HG03378 (cell line): ENCODE measurements at regions not wholly inside any gene's neighbourhood (a gene's known extent, or its start where the extent isn't known, plus 50 kb on each side); places are given as distances from the start of the nearest gene placed in this dataset.

Experiments used
- ATAC-seq: cut with Tn5 transposase; IDR thresholded peaks from one replicate; pipeline ENCODE4 v1.9.1; 2021; ENCODE audit warnings: mild to moderate bottlenecking, moderate library complexity; ENCODE audit not compliant: unreplicated experiment

GRCh38 chr17:14690704-14691103 lies 389.8 kb downstream of the HS3ST3B1 start:
- ATAC-seq = no peak

- ATAC-seq = no peak
These were observed 387.3 kb downstream of the HS3ST3B1 start for GRCh38 chr17:14688134-14688533.

- no peak for ATAC-seq
These were observed 371.9 kb downstream of the HS3ST3B1 start for GRCh38 chr17:14672830-14673229.

GRCh38 chr17:14670861-14671260 lies 370.0 kb downstream of the HS3ST3B1 start:
- no peak for ATAC-seq

- ATAC-seq = no peak
These were observed 363.6 kb downstream of the HS3ST3B1 start for GRCh38 chr17:14664511-14664910.

- no peak for ATAC-seq
These were observed 340.2 kb downstream of the HS3ST3B1 start for GRCh38 chr17:14641117-14641516.

- ATAC-seq = no peak
These were observed 336.4 kb downstream of the HS3ST3B1 start for GRCh38 chr17:14637260-14637659.

- ATAC-seq = no peak
These were observed 329.7 kb downstream of the HS3ST3B1 start for GRCh38 chr17:14630621-14631020.

- no peak for ATAC-seq
These were observed 329.2 kb downstream of the HS3ST3B1 start for GRCh38 chr17:14630046-14630445.

- ATAC-seq = no peak
These were observed 321.8 kb downstream of the HS3ST3B1 start for GRCh38 chr17:14622615-14623101.

- no peak for ATAC-seq
These were observed 321.1 kb downstream of the HS3ST3B1 start for GRCh38 chr17:14621826-14622614.

- ATAC-seq = no peak
These were observed 318.9 kb downstream of the HS3ST3B1 start for GRCh38 chr17:14619821-14620220.

GRCh38 chr17:14616528-14616927 lies 315.6 kb downstream of the HS3ST3B1 start:
- no peak for ATAC-seq

GRCh38 chr17:14605267-14605599 lies 304.4 kb downstream of the HS3ST3B1 start:
- no peak for ATAC-seq

GRCh38 chr17:14604591-14605266 lies 303.8 kb downstream of the HS3ST3B1 start:
- no peak for ATAC-seq

- no peak for ATAC-seq
These were observed 295.3 kb downstream of the HS3ST3B1 start for GRCh38 chr17:14596224-14596623.

GRCh38 chr17:14595656-14596055 lies 294.8 kb downstream of the HS3ST3B1 start:
- ATAC-seq = no peak

- ATAC-seq = no peak
These were observed 293.8 kb downstream of the HS3ST3B1 start for GRCh38 chr17:14594690-14595089.

GRCh38 chr17:14593956-14594355 lies 293.1 kb downstream of the HS3ST3B1 start:
- no peak for ATAC-seq

- no peak for ATAC-seq
These were observed 289.8 kb downstream of the HS3ST3B1 start for GRCh38 chr17:14590459-14591250.

GRCh38 chr17:14585099-14585498 lies 284.2 kb downstream of the HS3ST3B1 start:
- no peak for ATAC-seq

GRCh38 chr17:14582996-14583395 lies 282.1 kb downstream of the HS3ST3B1 start:
- ATAC-seq = no peak
